H1 (cell line): ENCODE measurements at regions not wholly inside any gene's neighbourhood (a gene's known extent, or its start where the extent isn't known, plus 50 kb on each side); places are given as distances from the start of the nearest gene placed in this dataset.

ENCODE experiments used
- CTCF ChIA-PET: fragments of 300-600 bp; sonication (Branson Sonifier 250); formaldehyde crosslinking; loops from one replicate; lab custom pipeline; 2021; ENCODE audit not compliant: partially characterized antibody; lab: Charles Lee
- POLR2A ChIA-PET: fragments of 300-600 bp; sonication (Branson Sonifier 250); formaldehyde crosslinking; loops from one replicate; lab custom pipeline; 2021; ENCODE audit warnings: inconsistent platforms; ENCODE audit not compliant: partially characterized antibody; lab: Charles Lee
- DNase-seq, 2 experiments: peaks; one replicate each; pipeline versions ENCODE4 v3.0.0 to v3.0.0-alpha.2; 2010 to 2022; ENCODE audit warnings: low spot score in 2 of 2, low read depth in 1 of 2, mixed read lengths in 1 of 2
- FAIRE-seq: peaks from 2 replicates; lab custom pipeline; 2011; peaks lifted over from hg19 to GRCh38; lab: Jason Lieb, UNC
- H2AFZ ChIP-seq: 2 replicates; pipeline ENCODE4 v1.8.1; 2012; ENCODE audit warnings: low read length, inconsistent platforms
- H2AK5ac ChIP-seq: 2 replicates; pipeline ENCODE4 v1.6.1; 2013; ENCODE audit warnings: low read depth, low read length
- H2BK120ac ChIP-seq: replicated peaks from 2 replicates; pipeline ENCODE3; 2013; ENCODE audit warnings: low read depth, low read length, inconsistent platforms
- H2BK12ac ChIP-seq: 2 replicates; pipeline ENCODE4 v1.6.1; 2013; ENCODE audit warnings: low read depth, low read length
- H2BK15ac ChIP-seq: 2 replicates; pipeline ENCODE4 v1.6.1; 2013; ENCODE audit warnings: low read length
- H2BK20ac ChIP-seq: 2 replicates; pipeline ENCODE4 v1.6.1; 2013; ENCODE audit warnings: low read length
- H2BK5ac ChIP-seq: 2 replicates; pipeline ENCODE4 v1.6.1; 2013; ENCODE audit warnings: low read depth, low read length
- H3K14ac ChIP-seq: 2 replicates; pipeline ENCODE4 v1.6.1; 2013; ENCODE audit warnings: inconsistent platforms; ENCODE audit not compliant: insufficient read length
- H3K18ac ChIP-seq: 2 replicates; pipeline ENCODE4 v1.6.1; 2013; ENCODE audit warnings: low read length; ENCODE audit errors: extremely low read depth
- H3K23ac ChIP-seq: 2 replicates; pipeline ENCODE4 v1.6.1; 2013; ENCODE audit warnings: inconsistent platforms; ENCODE audit not compliant: insufficient read length
- H3K23me2 ChIP-seq: 2 replicates; pipeline ENCODE4 v1.6.1; 2013; ENCODE audit warnings: low read depth, low read length
- H3K27ac ChIP-seq: 2 replicates; pipeline ENCODE4 v1.6.1; 2011; ENCODE audit warnings: low read depth, low read length, inconsistent platforms
- H3K27me3 ChIP-seq, 4 experiments: replicated peaks in 1 of 4; 1 replicate in 1 of 4; 2 replicates in 3 of 4; pipeline versions ENCODE4 v1.6.1 to v1.8.1; 2011 to 2013; ENCODE audit warnings: low read length in 3 of 4, mild to moderate bottlenecking in 3 of 4, inconsistent platforms in 2 of 4, mixed read lengths in 2 of 4, moderate library complexity in 1 of 4; ENCODE audit not compliant: control insufficient read depth in 3 of 4, insufficient read depth in 3 of 4; ENCODE audit errors: extremely low read depth in 1 of 4
- H3K36me3 ChIP-seq, 4 experiments: 2 replicates each; pipeline versions ENCODE4 v1.6.1 to v1.8.1; 2011 to 2013; ENCODE audit warnings: mild to moderate bottlenecking in 4 of 4, low read length in 3 of 4, moderate library complexity in 2 of 4, control low read depth in 1 of 4, inconsistent platforms in 1 of 4; ENCODE audit not compliant: insufficient read depth in 4 of 4, control insufficient read depth in 2 of 4
- H3K4ac ChIP-seq: replicated peaks from 2 replicates; pipeline ENCODE3; 2013; ENCODE audit warnings: low read length, low read depth, mixed read lengths, inconsistent platforms; ENCODE audit not compliant: insufficient read length
- H3K4me1 ChIP-seq, 4 experiments: replicated peaks in 1 of 4; 1 replicate in 1 of 4; 2 replicates in 3 of 4; pipeline versions ENCODE4 v1.6.1 to v1.8.1; 2011 to 2013; ENCODE audit warnings: low read length in 3 of 4, inconsistent platforms in 2 of 4, mixed read lengths in 1 of 4; ENCODE audit not compliant: insufficient read depth in 4 of 4, control insufficient read depth in 3 of 4
- H3K4me2 ChIP-seq, 2 experiments: 2 replicates each; pipeline versions ENCODE4 v1.6.1 to v1.8.1; 2011 to 2013; ENCODE audit warnings: low read depth in 2 of 2, low read length in 2 of 2, control low read depth in 1 of 2, inconsistent platforms in 1 of 2, mild to moderate bottlenecking in 1 of 2; ENCODE audit not compliant: insufficient read depth in 1 of 2
- H3K4me3 ChIP-seq, 4 experiments: fragments of 200-600, 300-600 bp in 1 of 4; sonication (generic), shearing (Covaris generic), sonication (Bioruptor Twin) in 1 of 4; 2 replicates each; pipeline versions ENCODE4 v1.5.1 to v1.8.1; 2011 to 2016; ENCODE audit warnings: low read length in 4 of 4, low read depth in 3 of 4, control low read depth in 2 of 4, inconsistent platforms in 2 of 4, mild to moderate bottlenecking in 2 of 4, mixed read lengths in 1 of 4, moderate library complexity in 1 of 4; ENCODE audit not compliant: insufficient read depth in 2 of 4; ENCODE audit errors: extremely low read depth in 1 of 4
- H3K56ac ChIP-seq: replicated peaks from 2 replicates; pipeline ENCODE3; 2013; ENCODE audit warnings: low read depth, mild to moderate bottlenecking, mixed read lengths, low read length, inconsistent platforms; ENCODE audit not compliant: insufficient read length
- H3K79me1 ChIP-seq: 2 replicates; pipeline ENCODE4 v1.6.1; 2013; ENCODE audit warnings: low read depth, low read length, control low read depth
- H3K79me2 ChIP-seq, 2 experiments: 2 replicates each; pipeline versions ENCODE4 v1.6.1 to v1.8.1; 2012 to 2013; ENCODE audit warnings: low read length in 2 of 2, mild to moderate bottlenecking in 2 of 2, inconsistent platforms in 1 of 2; ENCODE audit not compliant: insufficient read depth in 2 of 2, control insufficient read depth in 1 of 2
- H3K9ac ChIP-seq, 4 experiments: replicated peaks in 1 of 4; 1 replicate in 1 of 4; 2 replicates in 3 of 4; pipeline versions ENCODE4 v1.6.1 to v1.8.1; 2011 to 2013; ENCODE audit warnings: low read depth in 3 of 4, low read length in 3 of 4, control low read depth in 2 of 4, mild to moderate bottlenecking in 2 of 4, moderate library complexity in 2 of 4, inconsistent platforms in 1 of 4; ENCODE audit errors: extremely low read depth in 1 of 4
- H3K9me3 ChIP-seq, 2 experiments: 2 replicates each; pipeline versions ENCODE4 v1.6.1 to v1.8.1; 2012 to 2013; ENCODE audit warnings: mild to moderate bottlenecking in 2 of 2, moderate library complexity in 2 of 2, control low read depth in 1 of 2, inconsistent platforms in 1 of 2, low read depth in 1 of 2, low read length in 1 of 2, mixed read lengths in 1 of 2; ENCODE audit not compliant: insufficient read depth in 2 of 2
- H4K20me1 ChIP-seq, 2 experiments: replicated peaks in 1 of 2; 2 replicates each; pipeline versions ENCODE3 to v1.8.1; 2011 to 2013; ENCODE audit warnings: inconsistent platforms in 2 of 2, low read length in 2 of 2, mild to moderate bottlenecking in 1 of 2; ENCODE audit not compliant: insufficient read depth in 2 of 2, control insufficient read depth in 1 of 2
- H4K5ac ChIP-seq: 2 replicates; pipeline ENCODE4 v1.6.1; 2013; ENCODE audit warnings: low read length, low read depth, mixed read lengths, inconsistent platforms; ENCODE audit not compliant: insufficient read length
- H4K8ac ChIP-seq: 2 replicates; pipeline ENCODE4 v1.8.0; 2013; ENCODE audit warnings: mild to moderate bottlenecking, moderate library complexity, low read length, inconsistent platforms; ENCODE audit not compliant: insufficient read depth; ENCODE audit errors: extremely low read depth
- H4K91ac ChIP-seq: replicated peaks from 2 replicates; pipeline ENCODE3; 2013; ENCODE audit warnings: low read length, mixed read lengths, inconsistent platforms; ENCODE audit not compliant: insufficient read length
- JUN ChIP-seq: IDR thresholded peaks from 2 replicates; pipeline ENCODE4 v1.6.1; 2011; ENCODE audit warnings: low read depth, mild to moderate bottlenecking, improper control_type of control experiment, low read length
- WGBS, 2 experiments: shearing (Covaris generic) in 1 of 2; methylation state at CpG; one replicate each; pipeline versions ENCODE4 v1.1.6 to v1.1.7; 2013 to 2015; ENCODE audit warnings: low lambda C conversion rate in 2 of 2, mixed read lengths in 2 of 2, inconsistent platforms in 1 of 2, low coverage in 1 of 2, missing lambda C conversion rate in 1 of 2; ENCODE audit not compliant: insufficient replicate concordance in 2 of 2, insufficient coverage in 1 of 2, insufficient read length in 1 of 2; ENCODE audit errors: extremely low coverage in 1 of 2, missing lambda C conversion rate in 1 of 2; 5-methylcytosine and 5-hydroxymethylcytosine counted together

GRCh38 chr2:128788636-128789220 lies 470.1 kb upstream of the HS6ST1 start:
- no peak for FAIRE-seq
- Histone ChIP-seq H3K27me3 (peaks cover 0 to 4% (median 0%) of the 10 kb centered on the region in 4 experiments; a peak in 1 of 7 replicates), H2AK5ac (no peak overlapping the region; the same call in 1 of the 2 replicates), H3K9me3 (no peaks in the 10 kb centered on the region), H4K5ac (no peak overlapping the region), H3K23me2 (peaks cover 3% of the 10 kb centered on the region; the same call in 1 of the 2 replicates), H2BK120ac (no peak overlapping the region), H3K36me3 (no peaks in the 10 kb centered on the region), H2BK12ac (0 out of 2 replicates have a peak overlapping the region, but pooled peaks have one; percentile 23), H4K91ac (no peak overlapping the region), H3K18ac (peak overlapping the region; percentile 32; the same call in 1 of the 2 replicates), H3K56ac (no peak overlapping the region), H3K23ac (no peak overlapping the region), H3K4me2 (no peak overlapping the region), H2BK15ac (peak overlapping the region; percentile 95; the same call in 1 of the 2 replicates), H3K79me1 (no peaks in the 10 kb centered on the region), H4K8ac (no peak overlapping the region), H4K20me1 (peaks cover 0 to 13% of the 10 kb centered on the region in 2 experiments), H3K4ac (no peak overlapping the region), H2AFZ (no peak overlapping the region), H2BK20ac (no peak overlapping the region), H3K79me2 (no peaks in the 10 kb centered on the region), H3K4me1 (peaks cover 3 to 8% (median 5%) of the 10 kb centered on the region in 4 experiments; a peak in 6 of 7 replicates), H3K14ac (no peak overlapping the region), H3K27ac (no peak overlapping the region), H2BK5ac (peak overlapping the region; percentile 44; the same call in 1 of the 2 replicates), H3K4me3 (no peak overlapping the region), H3K9ac (no peak overlapping the region)
- ChIA-PET CTCF (interaction anchor here (2.2 kb wide), 1 partner anchor 33 kb away, joined by 10 read pairs; no protein-coding TSS in a partner anchor), POLR2A (no interaction called here)
- 73% methylated on average over 9 of the region's 9 CpGs; no CpG with 5 or more reads in 1 of the 2 experiments for WGBS, 2 experiments
- DNase-seq = peak in 1 of 2 experiments; percentile 13
- TF ChIP-seq JUN = no peak
